ENCODE measurements at regions not wholly inside any gene's neighbourhood (a gene's known extent, or its start where the extent isn't known, plus 50 kb on each side); places are given as distances from the start of the nearest gene placed in this dataset.

DNA sequence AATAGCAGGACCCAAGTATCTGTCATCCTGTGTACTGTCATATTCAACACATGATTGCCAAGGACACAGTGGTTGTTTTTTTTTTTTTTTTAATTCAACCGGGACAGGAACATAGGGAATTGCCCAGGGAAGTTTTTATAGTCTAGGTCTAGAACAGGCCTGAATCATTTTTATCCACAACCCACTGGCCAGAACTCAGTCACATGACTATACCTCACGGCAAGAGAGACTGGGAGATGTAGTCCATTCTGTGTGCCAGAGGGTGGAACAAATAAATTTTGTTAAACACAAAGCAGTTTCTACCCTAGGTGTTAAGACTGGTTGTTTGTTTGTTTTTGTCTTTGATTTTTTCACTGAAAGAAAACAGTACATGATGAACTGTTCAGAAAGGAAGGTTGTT, 105.8 kb upstream of the SMARCA2 start:
- TF ChIP-seq CTCF (IDR thresholded peaks at IDR 0.05), result no peak
- H3K36me3 Mint-ChIP-seq (ENCODE audit: low read depth), result peaks cover 3% of the 10 kb centered on the region
- H3K4me1 Mint-ChIP-seq (ENCODE audit: low read depth), result peaks cover 4% of the 10 kb centered on the region
- ATAC-seq (no peak), DNase-seq (no peak)
- POLR2A ChIA-PET, result no interaction called here
- H3K9me3 Mint-ChIP-seq, result peaks cover 10% of the 10 kb centered on the region
- CTCF ChIA-PET, result no interaction called here
- H3K27me3 Mint-ChIP-seq, result peaks cover 4% of the 10 kb centered on the region
- intact Hi-C loops (cut with micrococcal nuclease), result no loop called here
- no peak overlapping the region for H3K4me3 Mint-ChIP-seq
- H3K27ac Mint-ChIP-seq, result no peak overlapping the region

GRCh38 chr9:1910269-1910811, 104.8 kb upstream of the SMARCA2 start:
- H3K4me1 Mint-ChIP-seq (ENCODE audit: low read depth), result peaks cover 4% of the 10 kb centered on the region
- ATAC-seq (no peak), DNase-seq (no peak)
- intact Hi-C loops (cut with micrococcal nuclease), result no loop called here
- CTCF ChIA-PET, result no interaction called here
- H3K27ac Mint-ChIP-seq, result no peak overlapping the region
- H3K27me3 Mint-ChIP-seq, result peaks cover 4% of the 10 kb centered on the region
- no peak for TF ChIP-seq CTCF (IDR thresholded peaks at IDR 0.05)
- no peak overlapping the region for H3K4me3 Mint-ChIP-seq
- POLR2A ChIA-PET, result no interaction called here
- H3K9me3 Mint-ChIP-seq, result peaks cover 4% of the 10 kb centered on the region
- peaks cover 3% of the 10 kb centered on the region for H3K36me3 Mint-ChIP-seq (ENCODE audit: low read depth)

DNA sequence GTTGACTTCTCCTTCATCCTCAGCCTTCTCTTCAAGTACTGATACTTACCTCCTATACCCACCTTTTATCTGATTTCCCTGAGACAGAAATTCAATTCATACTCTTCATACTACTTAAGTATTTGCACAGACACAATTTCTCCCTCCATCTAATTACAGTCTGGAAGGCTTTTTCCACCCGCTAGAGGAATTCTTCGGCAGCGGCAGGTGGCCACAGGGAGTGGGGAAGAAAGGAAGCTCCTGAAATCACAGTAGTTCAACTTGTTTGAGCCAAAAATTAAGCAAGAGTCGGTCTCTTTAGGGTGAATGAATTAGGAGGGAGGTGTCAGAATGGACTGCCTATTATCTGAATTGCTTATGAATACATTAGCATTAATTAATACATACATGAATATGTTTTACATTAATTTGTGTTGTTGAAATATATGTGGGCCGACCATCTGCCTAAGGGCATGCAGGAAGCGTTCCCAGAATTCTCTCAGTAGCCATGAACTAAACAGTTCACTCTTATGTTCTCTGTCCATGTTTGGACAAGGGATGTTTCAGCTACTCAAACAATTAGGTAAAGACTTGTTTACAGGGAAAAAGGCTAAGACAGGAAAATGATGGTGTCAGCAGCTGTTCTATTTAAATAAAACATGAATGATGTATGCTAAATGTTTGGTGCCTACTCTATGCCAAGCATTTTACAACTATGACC, 101.4 kb upstream of the SMARCA2 start:
- intact Hi-C loops (cut with micrococcal nuclease), result no loop called here
- Mint-ChIP-seq H3K4me1 (ENCODE audit: low read depth) (peaks cover 4% of the 10 kb centered on the region), H3K9me3 (peaks cover 4% of the 10 kb centered on the region), H3K27me3 (peaks cover 16% of the 10 kb centered on the region), H3K36me3 (ENCODE audit: low read depth) (peaks cover 3% of the 10 kb centered on the region), H3K27ac (no peak overlapping the region), H3K4me3 (no peak overlapping the region)
- TF ChIP-seq CTCF (IDR thresholded peaks at IDR 0.05), result no peak
- CTCF ChIA-PET, result interaction anchor here (1.3 kb wide), 1 partner anchor 18 kb away, joined by 3 read pairs; no protein-coding TSS in a partner anchor
- ATAC-seq, result no peak
- DNase-seq, result no peak
- POLR2A ChIA-PET, result no interaction called here

- Mint-ChIP-seq H3K27me3 (peaks cover 18% of the 10 kb centered on the region), H3K4me3 (no peak overlapping the region), H3K36me3 (ENCODE audit: low read depth) (peaks cover 3% of the 10 kb centered on the region), H3K27ac (no peak overlapping the region), H3K9me3 (peaks cover 4% of the 10 kb centered on the region), H3K4me1 (ENCODE audit: low read depth) (no peaks in the 10 kb centered on the region)
- DNase-seq, result no peak
- intact Hi-C loops (cut with micrococcal nuclease), result no loop called here
- TF ChIP-seq CTCF (IDR thresholded peaks at IDR 0.05), result no peak
- ChIA-PET CTCF (interaction anchor here (1.4 kb wide), 1 partner anchor 171 kb away, joined by 4 read pairs; no protein-coding TSS in a partner anchor), POLR2A (no interaction called here)
- no peak for ATAC-seq
Observed at GRCh38 chr9:1916095-1916494, 99.1 kb upstream of the SMARCA2 start.

DNA sequence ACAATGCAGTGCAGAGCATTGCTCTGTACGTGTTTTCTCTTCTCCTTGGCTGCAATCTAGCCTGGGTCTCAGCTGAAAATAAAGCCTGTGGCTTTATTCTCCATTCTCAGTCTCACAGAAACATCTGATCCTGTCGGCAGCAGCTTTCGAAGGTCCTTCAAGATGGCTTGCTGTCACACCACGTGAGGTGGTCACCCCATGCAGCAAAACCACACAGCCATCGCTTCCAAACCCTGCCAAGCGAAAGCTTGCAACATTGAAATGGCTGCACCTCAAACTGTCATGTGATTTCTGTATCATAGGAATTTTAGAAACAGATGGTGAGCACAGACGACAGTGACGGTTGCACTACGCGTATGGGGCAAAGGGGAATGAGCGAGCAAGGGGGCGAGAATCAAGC, 98.5 kb upstream of the SMARCA2 start:
- ATAC-seq (no peak), DNase-seq (no peak)
- H3K9me3 Mint-ChIP-seq, result peaks cover 3% of the 10 kb centered on the region
- ChIA-PET CTCF (no interaction called here), POLR2A (interaction anchor here (0.9 kb wide), 1 partner anchor 41 kb away, joined by 3 read pairs; no protein-coding TSS in a partner anchor)
- intact Hi-C loops (cut with micrococcal nuclease), result no loop called here
- H3K27ac Mint-ChIP-seq, result no peak overlapping the region
- H3K27me3 Mint-ChIP-seq, result peaks cover 17% of the 10 kb centered on the region
- H3K36me3 Mint-ChIP-seq (ENCODE audit: low read depth), result peaks cover 2% of the 10 kb centered on the region
- no peaks in the 10 kb centered on the region for H3K4me1 Mint-ChIP-seq (ENCODE audit: low read depth)
- TF ChIP-seq CTCF (IDR thresholded peaks at IDR 0.05), result no peak
- no peak overlapping the region for H3K4me3 Mint-ChIP-seq
